H1 (cell line): ENCODE measurements at regions not wholly inside any gene's neighbourhood (a gene's known extent, or its start where the extent isn't known, plus 50 kb on each side); places are given as distances from the start of the nearest gene placed in this dataset.

Experiments
- CTCF ChIA-PET: fragments of 300-600 bp; sonication (Branson Sonifier 250); formaldehyde crosslinking; loops from one replicate; lab custom pipeline; 2021; ENCODE audit not compliant: partially characterized antibody; lab: Charles Lee
- POLR2A ChIA-PET: fragments of 300-600 bp; sonication (Branson Sonifier 250); formaldehyde crosslinking; loops from one replicate; lab custom pipeline; 2021; ENCODE audit warnings: inconsistent platforms; ENCODE audit not compliant: partially characterized antibody; lab: Charles Lee
- DNase-seq, 2 experiments: peaks; one replicate each; pipeline versions ENCODE4 v3.0.0 to v3.0.0-alpha.2; 2010 to 2022; ENCODE audit warnings: low spot score in 2 of 2, low read depth in 1 of 2, mixed read lengths in 1 of 2
- FAIRE-seq: peaks from 2 replicates; lab custom pipeline; 2011; peaks lifted over from hg19 to GRCh38; lab: Jason Lieb, UNC
- H2AFZ ChIP-seq: 2 replicates; pipeline ENCODE4 v1.8.1; 2012; ENCODE audit warnings: low read length, inconsistent platforms
- H2AK5ac ChIP-seq: 2 replicates; pipeline ENCODE4 v1.6.1; 2013; ENCODE audit warnings: low read depth, low read length
- H2BK120ac ChIP-seq: replicated peaks from 2 replicates; pipeline ENCODE3; 2013; ENCODE audit warnings: low read depth, low read length, inconsistent platforms
- H2BK12ac ChIP-seq: 2 replicates; pipeline ENCODE4 v1.6.1; 2013; ENCODE audit warnings: low read depth, low read length
- H2BK15ac ChIP-seq: 2 replicates; pipeline ENCODE4 v1.6.1; 2013; ENCODE audit warnings: low read length
- H2BK20ac ChIP-seq: 2 replicates; pipeline ENCODE4 v1.6.1; 2013; ENCODE audit warnings: low read length
- H2BK5ac ChIP-seq: 2 replicates; pipeline ENCODE4 v1.6.1; 2013; ENCODE audit warnings: low read depth, low read length
- H3K14ac ChIP-seq: 2 replicates; pipeline ENCODE4 v1.6.1; 2013; ENCODE audit warnings: inconsistent platforms; ENCODE audit not compliant: insufficient read length
- H3K18ac ChIP-seq: 2 replicates; pipeline ENCODE4 v1.6.1; 2013; ENCODE audit warnings: low read length; ENCODE audit errors: extremely low read depth
- H3K23ac ChIP-seq: 2 replicates; pipeline ENCODE4 v1.6.1; 2013; ENCODE audit warnings: inconsistent platforms; ENCODE audit not compliant: insufficient read length
- H3K23me2 ChIP-seq: 2 replicates; pipeline ENCODE4 v1.6.1; 2013; ENCODE audit warnings: low read depth, low read length
- H3K27ac ChIP-seq: 2 replicates; pipeline ENCODE4 v1.6.1; 2011; ENCODE audit warnings: low read depth, low read length, inconsistent platforms
- H3K27me3 ChIP-seq, 4 experiments: replicated peaks in 1 of 4; 1 replicate in 1 of 4; 2 replicates in 3 of 4; pipeline versions ENCODE4 v1.6.1 to v1.8.1; 2011 to 2013; ENCODE audit warnings: low read length in 3 of 4, mild to moderate bottlenecking in 3 of 4, inconsistent platforms in 2 of 4, mixed read lengths in 2 of 4, moderate library complexity in 1 of 4; ENCODE audit not compliant: control insufficient read depth in 3 of 4, insufficient read depth in 3 of 4; ENCODE audit errors: extremely low read depth in 1 of 4
- H3K36me3 ChIP-seq, 4 experiments: 2 replicates each; pipeline versions ENCODE4 v1.6.1 to v1.8.1; 2011 to 2013; ENCODE audit warnings: mild to moderate bottlenecking in 4 of 4, low read length in 3 of 4, moderate library complexity in 2 of 4, control low read depth in 1 of 4, inconsistent platforms in 1 of 4; ENCODE audit not compliant: insufficient read depth in 4 of 4, control insufficient read depth in 2 of 4
- H3K4ac ChIP-seq: replicated peaks from 2 replicates; pipeline ENCODE3; 2013; ENCODE audit warnings: low read length, low read depth, mixed read lengths, inconsistent platforms; ENCODE audit not compliant: insufficient read length
- H3K4me1 ChIP-seq, 4 experiments: replicated peaks in 1 of 4; 1 replicate in 1 of 4; 2 replicates in 3 of 4; pipeline versions ENCODE4 v1.6.1 to v1.8.1; 2011 to 2013; ENCODE audit warnings: low read length in 3 of 4, inconsistent platforms in 2 of 4, mixed read lengths in 1 of 4; ENCODE audit not compliant: insufficient read depth in 4 of 4, control insufficient read depth in 3 of 4
- H3K4me2 ChIP-seq, 2 experiments: 2 replicates each; pipeline versions ENCODE4 v1.6.1 to v1.8.1; 2011 to 2013; ENCODE audit warnings: low read depth in 2 of 2, low read length in 2 of 2, control low read depth in 1 of 2, inconsistent platforms in 1 of 2, mild to moderate bottlenecking in 1 of 2; ENCODE audit not compliant: insufficient read depth in 1 of 2
- H3K4me3 ChIP-seq, 4 experiments: fragments of 200-600, 300-600 bp in 1 of 4; sonication (generic), shearing (Covaris generic), sonication (Bioruptor Twin) in 1 of 4; 2 replicates each; pipeline versions ENCODE4 v1.5.1 to v1.8.1; 2011 to 2016; ENCODE audit warnings: low read length in 4 of 4, low read depth in 3 of 4, control low read depth in 2 of 4, inconsistent platforms in 2 of 4, mild to moderate bottlenecking in 2 of 4, mixed read lengths in 1 of 4, moderate library complexity in 1 of 4; ENCODE audit not compliant: insufficient read depth in 2 of 4; ENCODE audit errors: extremely low read depth in 1 of 4
- H3K56ac ChIP-seq: replicated peaks from 2 replicates; pipeline ENCODE3; 2013; ENCODE audit warnings: low read depth, mild to moderate bottlenecking, mixed read lengths, low read length, inconsistent platforms; ENCODE audit not compliant: insufficient read length
- H3K79me1 ChIP-seq: 2 replicates; pipeline ENCODE4 v1.6.1; 2013; ENCODE audit warnings: low read depth, low read length, control low read depth
- H3K79me2 ChIP-seq, 2 experiments: 2 replicates each; pipeline versions ENCODE4 v1.6.1 to v1.8.1; 2012 to 2013; ENCODE audit warnings: low read length in 2 of 2, mild to moderate bottlenecking in 2 of 2, inconsistent platforms in 1 of 2; ENCODE audit not compliant: insufficient read depth in 2 of 2, control insufficient read depth in 1 of 2
- H3K9ac ChIP-seq, 4 experiments: replicated peaks in 1 of 4; 1 replicate in 1 of 4; 2 replicates in 3 of 4; pipeline versions ENCODE4 v1.6.1 to v1.8.1; 2011 to 2013; ENCODE audit warnings: low read depth in 3 of 4, low read length in 3 of 4, control low read depth in 2 of 4, mild to moderate bottlenecking in 2 of 4, moderate library complexity in 2 of 4, inconsistent platforms in 1 of 4; ENCODE audit errors: extremely low read depth in 1 of 4
- H3K9me3 ChIP-seq, 2 experiments: 2 replicates each; pipeline versions ENCODE4 v1.6.1 to v1.8.1; 2012 to 2013; ENCODE audit warnings: mild to moderate bottlenecking in 2 of 2, moderate library complexity in 2 of 2, control low read depth in 1 of 2, inconsistent platforms in 1 of 2, low read depth in 1 of 2, low read length in 1 of 2, mixed read lengths in 1 of 2; ENCODE audit not compliant: insufficient read depth in 2 of 2
- H4K20me1 ChIP-seq, 2 experiments: replicated peaks in 1 of 2; 2 replicates each; pipeline versions ENCODE3 to v1.8.1; 2011 to 2013; ENCODE audit warnings: inconsistent platforms in 2 of 2, low read length in 2 of 2, mild to moderate bottlenecking in 1 of 2; ENCODE audit not compliant: insufficient read depth in 2 of 2, control insufficient read depth in 1 of 2
- H4K5ac ChIP-seq: 2 replicates; pipeline ENCODE4 v1.6.1; 2013; ENCODE audit warnings: low read length, low read depth, mixed read lengths, inconsistent platforms; ENCODE audit not compliant: insufficient read length
- H4K8ac ChIP-seq: 2 replicates; pipeline ENCODE4 v1.8.0; 2013; ENCODE audit warnings: mild to moderate bottlenecking, moderate library complexity, low read length, inconsistent platforms; ENCODE audit not compliant: insufficient read depth; ENCODE audit errors: extremely low read depth
- H4K91ac ChIP-seq: replicated peaks from 2 replicates; pipeline ENCODE3; 2013; ENCODE audit warnings: low read length, mixed read lengths, inconsistent platforms; ENCODE audit not compliant: insufficient read length
- CBX8 ChIP-seq: fragments of 300-800, 300-1000 bp; sonication (generic); IDR thresholded peaks from 2 replicates; pipeline ENCODE4 v1.7.1; 2016; ENCODE audit warnings: low read depth, low read length, borderline replicate concordance
- CHD1 ChIP-seq: IDR thresholded peaks from 2 replicates; pipeline ENCODE4 v1.6.1; 2012; ENCODE audit warnings: low read depth, low read length, improper control_type of control experiment
- CHD2 ChIP-seq: IDR thresholded peaks from 2 replicates; pipeline ENCODE4 v1.6.1; 2012; ENCODE audit warnings: low read length, improper control_type of control experiment
- CTBP2 ChIP-seq: IDR thresholded peaks from 2 replicates; pipeline ENCODE4 v1.7.0; 2011; ENCODE audit warnings: borderline replicate concordance, mild to moderate bottlenecking, moderate library complexity, mixed read lengths, low read length; ENCODE audit not compliant: insufficient read depth, insufficient read length
- EGR1 ChIP-seq: IDR thresholded peaks from 2 replicates; pipeline ENCODE4 v1.6.1; 2011; ENCODE audit warnings: low read depth, low read length, borderline replicate concordance
- KDM1A ChIP-seq: fragments of 200-600, 300-600 bp; sonication (generic); IDR thresholded peaks from 2 replicates; pipeline ENCODE4 v1.7.1; 2016; ENCODE audit warnings: mild to moderate bottlenecking, low read length, borderline replicate concordance
- KDM4A ChIP-seq: IDR thresholded peaks from one replicate; pipeline ENCODE4 v1.7.1; 2012; ENCODE audit warnings: low read depth, mild to moderate bottlenecking, moderate library complexity, low read length, inconsistent platforms; ENCODE audit not compliant: severe bottlenecking
- NANOG ChIP-seq: IDR thresholded peaks from 2 replicates; pipeline ENCODE4 v1.6.1; 2011; ENCODE audit warnings: low read length, low read depth, mild to moderate bottlenecking, inconsistent platforms; ENCODE audit not compliant: insufficient read depth, poor library complexity, severe bottlenecking
- NRF1 ChIP-seq: IDR thresholded peaks from 2 replicates; pipeline ENCODE4 v1.6.1; 2011; ENCODE audit warnings: mild to moderate bottlenecking, low read depth, low read length, improper control_type of control experiment
- POLR2AphosphoS5 ChIP-seq: IDR thresholded peaks from 2 replicates; pipeline ENCODE4 v1.6.1; 2011; ENCODE audit warnings: low read depth, low read length
- POU5F1 ChIP-seq: IDR thresholded peaks from 2 replicates; pipeline ENCODE4 v1.6.1; 2011; ENCODE audit warnings: low read depth, mild to moderate bottlenecking, low read length, moderate library complexity
- RAD21 ChIP-seq, 2 experiments: IDR thresholded peaks in 1 of 2; conservative IDR thresholded peaks in 1 of 2; 2 replicates each; pipeline ENCODE4 v1.6.1; 2011; ENCODE audit warnings: low read depth in 2 of 2, low read length in 2 of 2, improper control_type of control experiment in 1 of 2, inconsistent platforms in 1 of 2, mild to moderate bottlenecking in 1 of 2, moderate library complexity in 1 of 2
- SIN3A ChIP-seq, 2 experiments: IDR thresholded peaks in 1 of 2; conservative IDR thresholded peaks in 1 of 2; 2 replicates each; pipeline ENCODE4 v1.6.1; 2011 to 2012; ENCODE audit warnings: low read length in 2 of 2, improper control_type of control experiment in 1 of 2, low read depth in 1 of 2, mild to moderate bottlenecking in 1 of 2
- SP2 ChIP-seq: IDR thresholded peaks from 2 replicates; pipeline ENCODE4 v1.6.1; 2012; ENCODE audit warnings: mild to moderate bottlenecking, low read length, inconsistent platforms
- YY1 ChIP-seq: IDR thresholded peaks from 2 replicates; pipeline ENCODE4 v1.6.1; 2011; ENCODE audit warnings: low read depth, mild to moderate bottlenecking, low read length
- ZNF274 ChIP-seq: IDR thresholded peaks from 2 replicates; pipeline ENCODE4 v1.7.0; 2012; ENCODE audit warnings: low read length, borderline replicate concordance; ENCODE audit errors: extremely low read depth
- WGBS, 2 experiments: shearing (Covaris generic) in 1 of 2; methylation state at CpG; one replicate each; pipeline versions ENCODE4 v1.1.6 to v1.1.7; 2013 to 2015; ENCODE audit warnings: low lambda C conversion rate in 2 of 2, mixed read lengths in 2 of 2, inconsistent platforms in 1 of 2, low coverage in 1 of 2, missing lambda C conversion rate in 1 of 2; ENCODE audit not compliant: insufficient replicate concordance in 2 of 2, insufficient coverage in 1 of 2, insufficient read length in 1 of 2; ENCODE audit errors: extremely low coverage in 1 of 2, missing lambda C conversion rate in 1 of 2; 5-methylcytosine and 5-hydroxymethylcytosine counted together

GRCh38 chr7:109663806-109664205 is 1094.1 kb downstream of the DNAJB9 start:
- CTCF ChIA-PET: no interaction called here
- DNase-seq: no peak
- TF ChIP-seq CHD2 (no peak), POU5F1 (no peak), KDM4A (no peak), RAD21 (IDR thresholded peaks at IDR 0.05 in 1 of 2, conservative IDR thresholded peaks at IDR 0.05 in 1 of 2; ENCODE audit: low read depth in 2 of 2, low read length in 2 of 2) (no peak), YY1 (no peak), NRF1 (no peak), ZNF274 (no peak), KDM1A (no peak), SP2 (no peak), CHD1 (no peak), EGR1 (no peak), NANOG (no peak), CBX8 (no peak), POLR2AphosphoS5 (no peak), CTBP2 (no peak), SIN3A (conservative IDR thresholded peaks at IDR 0.05 in 1 of 2, IDR thresholded peaks at IDR 0.05 in 1 of 2; ENCODE audit: low read depth in 1 of 2, low read length in 2 of 2) (no peak)

More at GRCh38 chr7:109663806-109664205, 1094.1 kb downstream of the DNAJB9 start:
- H3K27ac ChIP-seq: no peak overlapping the region
- no peak overlapping the region for H2BK20ac ChIP-seq
- POLR2A ChIA-PET: no interaction called here
- no peaks in the 10 kb centered on the region for H3K27me3 ChIP-seq
- H2BK120ac ChIP-seq: no peak overlapping the region
- H3K23me2 ChIP-seq: no peaks in the 10 kb centered on the region
- no peaks in the 10 kb centered on the region for H3K79me2 ChIP-seq
- H3K36me3 ChIP-seq: no peaks in the 10 kb centered on the region
- no peak overlapping the region for H3K9ac ChIP-seq
- H3K23ac ChIP-seq: no peak overlapping the region
- no peak overlapping the region for H2BK5ac ChIP-seq
- H3K4me2 ChIP-seq: no peak overlapping the region
- H3K9me3 ChIP-seq: no peaks in the 10 kb centered on the region
- H4K20me1 ChIP-seq: no peaks in the 10 kb centered on the region
- 86% methylated on average over 3 of the region's 3 CpGs; no CpG with 5 or more reads in 1 of the 2 experiments for WGBS, 2 experiments
- no peak overlapping the region for H2AK5ac ChIP-seq
- no peak overlapping the region for H3K18ac ChIP-seq
- no peak overlapping the region for H3K56ac ChIP-seq
- no peak overlapping the region for H4K5ac ChIP-seq
- H3K4ac ChIP-seq: no peak overlapping the region
- no peak for FAIRE-seq
- no peak overlapping the region for H4K91ac ChIP-seq
- H4K8ac ChIP-seq: no peak overlapping the region
- no peaks in the 10 kb centered on the region for H3K79me1 ChIP-seq
- no peak overlapping the region for H2BK12ac ChIP-seq
- H3K14ac ChIP-seq: no peak overlapping the region
- H2BK15ac ChIP-seq: no peak overlapping the region
- H3K4me1 ChIP-seq: no peaks in the 10 kb centered on the region
- no peak overlapping the region for H2AFZ ChIP-seq
- H3K4me3 ChIP-seq: no peak overlapping the region
